K562 (cell line): ENCODE measurements at regions not wholly inside any gene's neighbourhood (a gene's known extent, or its start where the extent isn't known, plus 50 kb on each side); places are given as distances from the start of the nearest gene placed in this dataset.

Source experiments
- POLR2AphosphoS5 ChIP-seq: IDR thresholded peaks from 2 replicates; pipeline ENCODE4 v1.6.1; 2011; ENCODE audit warnings: mild to moderate bottlenecking, low read depth, low read length, moderate library complexity; ENCODE audit not compliant: control insufficient read depth, insufficient read depth
- TF ChIP-seq, protein P1 (sequence below): fragments of 450-650 bp; conservative IDR thresholded peaks from 2 replicates; pipeline ENCODE4 v1.6.1; 2016; ENCODE audit warnings: missing genetic modification characterization, low read depth, mild to moderate bottlenecking, control low read depth, missing compliant biosample characterization
- TF ChIP-seq, protein P2 (sequence below), 3 experiments: IDR thresholded peaks in 2 of 3; conservative IDR thresholded peaks in 1 of 3; 2 replicates each; pipeline ENCODE4 v1.5.1; 2011 to 2012; ENCODE audit warnings: low read length in 3 of 3, mild to moderate bottlenecking in 3 of 3, control low read depth in 2 of 3, improper control_type of control experiment in 1 of 3, inconsistent platforms in 1 of 3, low read depth in 1 of 3, mixed read lengths in 1 of 3, moderate library complexity in 1 of 3; ENCODE audit not compliant: insufficient read depth in 2 of 3

DNA sequence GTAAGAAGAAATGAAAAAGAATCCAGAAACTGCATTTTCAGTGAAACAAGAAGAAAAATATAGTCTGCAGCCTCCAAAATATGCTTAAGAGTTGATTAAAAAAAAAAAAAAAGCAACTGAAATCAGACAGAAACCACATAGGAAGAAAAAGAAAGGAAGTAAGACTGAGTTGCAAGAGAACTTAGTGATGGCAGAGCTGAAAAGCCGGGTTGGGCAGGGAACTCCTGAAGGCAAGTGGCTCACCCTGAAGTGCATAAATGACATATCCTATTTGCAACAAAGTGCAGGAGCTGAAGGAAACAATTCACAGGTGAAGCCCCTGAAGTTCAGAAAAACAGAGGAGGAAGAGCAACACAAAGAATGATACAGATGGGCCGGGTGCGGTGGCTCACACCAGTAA, 108.8 kb upstream of the SLC25A36 start:
- TF ChIP-seq, protein P1, sequence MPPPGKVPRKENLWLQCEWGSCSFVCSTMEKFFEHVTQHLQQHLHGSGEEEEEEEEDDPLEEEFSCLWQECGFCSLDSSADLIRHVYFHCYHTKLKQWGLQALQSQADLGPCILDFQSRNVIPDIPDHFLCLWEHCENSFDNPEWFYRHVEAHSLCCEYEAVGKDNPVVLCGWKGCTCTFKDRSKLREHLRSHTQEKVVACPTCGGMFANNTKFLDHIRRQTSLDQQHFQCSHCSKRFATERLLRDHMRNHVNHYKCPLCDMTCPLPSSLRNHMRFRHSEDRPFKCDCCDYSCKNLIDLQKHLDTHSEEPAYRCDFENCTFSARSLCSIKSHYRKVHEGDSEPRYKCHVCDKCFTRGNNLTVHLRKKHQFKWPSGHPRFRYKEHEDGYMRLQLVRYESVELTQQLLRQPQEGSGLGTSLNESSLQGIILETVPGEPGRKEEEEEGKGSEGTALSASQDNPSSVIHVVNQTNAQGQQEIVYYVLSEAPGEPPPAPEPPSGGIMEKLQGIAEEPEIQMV (tag): no peak
- TF ChIP-seq, protein P2, sequence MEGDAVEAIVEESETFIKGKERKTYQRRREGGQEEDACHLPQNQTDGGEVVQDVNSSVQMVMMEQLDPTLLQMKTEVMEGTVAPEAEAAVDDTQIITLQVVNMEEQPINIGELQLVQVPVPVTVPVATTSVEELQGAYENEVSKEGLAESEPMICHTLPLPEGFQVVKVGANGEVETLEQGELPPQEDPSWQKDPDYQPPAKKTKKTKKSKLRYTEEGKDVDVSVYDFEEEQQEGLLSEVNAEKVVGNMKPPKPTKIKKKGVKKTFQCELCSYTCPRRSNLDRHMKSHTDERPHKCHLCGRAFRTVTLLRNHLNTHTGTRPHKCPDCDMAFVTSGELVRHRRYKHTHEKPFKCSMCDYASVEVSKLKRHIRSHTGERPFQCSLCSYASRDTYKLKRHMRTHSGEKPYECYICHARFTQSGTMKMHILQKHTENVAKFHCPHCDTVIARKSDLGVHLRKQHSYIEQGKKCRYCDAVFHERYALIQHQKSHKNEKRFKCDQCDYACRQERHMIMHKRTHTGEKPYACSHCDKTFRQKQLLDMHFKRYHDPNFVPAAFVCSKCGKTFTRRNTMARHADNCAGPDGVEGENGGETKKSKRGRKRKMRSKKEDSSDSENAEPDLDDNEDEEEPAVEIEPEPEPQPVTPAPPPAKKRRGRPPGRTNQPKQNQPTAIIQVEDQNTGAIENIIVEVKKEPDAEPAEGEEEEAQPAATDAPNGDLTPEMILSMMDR (IDR thresholded peaks at IDR 0.05 in 2 of 3, conservative IDR thresholded peaks at IDR 0.05 in 1 of 3; ENCODE audit: insufficient read depth in 2 of 3, low read depth in 1 of 3, low read length in 3 of 3): no peak
- TF ChIP-seq POLR2AphosphoS5: no peak
